ENCODE measurements at regions not wholly inside any gene's neighbourhood (a gene's known extent, or its start where the extent isn't known, plus 50 kb on each side); places are given as distances from the start of the nearest gene placed in this dataset.
"Not testable (repeated sequence)": the region's sequence is repeated elsewhere in the genome, so short reads cannot be mapped to it uniquely, and the experiment has no call there.

GRCh38 chr13:47892374-47892773, 108.7 kb downstream of the SUCLA2 start:
- DNase-seq (ENCODE audit: low spot score), result no peak

GRCh38 chr13:47890146-47890814, 110.8 kb downstream of the SUCLA2 start:
- DNase-seq (ENCODE audit: low spot score), result no peak

GRCh38 chr13:47886314-47886713, 114.8 kb downstream of the SUCLA2 start:
- no peak for DNase-seq (ENCODE audit: low spot score)

GRCh38 chr13:47875201-47875600, 125.9 kb downstream of the SUCLA2 start:
- no peak for DNase-seq (ENCODE audit: low spot score)

GRCh38 chr13:47873987-47874386, 127.1 kb downstream of the SUCLA2 start:
- not testable (repeated sequence) for DNase-seq (ENCODE audit: low spot score)

- not testable (repeated sequence) for DNase-seq (ENCODE audit: low spot score)
Observed at GRCh38 chr13:47873319-47873718, 127.8 kb downstream of the SUCLA2 start.

- no peak for DNase-seq (ENCODE audit: low spot score)
Observed at GRCh38 chr13:47869776-47870175, 131.3 kb downstream of the SUCLA2 start.

- DNase-seq (ENCODE audit: low spot score), result no peak
Observed at GRCh38 chr13:47865883-47866282, 135.2 kb downstream of the SUCLA2 start.

- no peak for DNase-seq (ENCODE audit: low spot score)
Observed at GRCh38 chr13:47862841-47863240, 138.2 kb downstream of the SUCLA2 start.

- no peak for DNase-seq (ENCODE audit: low spot score)
Observed at GRCh38 chr13:47859165-47859564, 141.9 kb downstream of the SUCLA2 start.

GRCh38 chr13:47858042-47859025, 142.7 kb downstream of the SUCLA2 start:
- no peak for DNase-seq (ENCODE audit: low spot score)

- DNase-seq (ENCODE audit: low spot score), result no peak
Observed at GRCh38 chr13:47853236-47853635, 147.8 kb downstream of the SUCLA2 start.

- DNase-seq (ENCODE audit: low spot score), result no peak
Observed at GRCh38 chr13:47846886-47847285, 154.2 kb downstream of the SUCLA2 start.

- no peak for DNase-seq (ENCODE audit: low spot score)
Observed at GRCh38 chr13:47845981-47846380, 155.1 kb downstream of the SUCLA2 start.

GRCh38 chr13:47843005-47843404, 158.1 kb downstream of the SUCLA2 start:
- DNase-seq (ENCODE audit: low spot score), result no peak

GRCh38 chr13:47841151-47841550, 159.9 kb downstream of the SUCLA2 start:
- DNase-seq (ENCODE audit: low spot score), result no peak

GRCh38 chr13:47837906-47838305, 163.2 kb downstream of the SUCLA2 start:
- DNase-seq (ENCODE audit: low spot score), result no peak

- no peak for DNase-seq (ENCODE audit: low spot score)
Observed at GRCh38 chr13:47837104-47837880, 163.8 kb downstream of the SUCLA2 start.

- DNase-seq (ENCODE audit: low spot score), result no peak
Observed at GRCh38 chr13:47835470-47836228, 165.4 kb downstream of the SUCLA2 start.

GRCh38 chr13:47832458-47832972, 168.6 kb downstream of the SUCLA2 start:
- DNase-seq (ENCODE audit: low spot score), result no peak

GRCh38 chr13:47831265-47831664, 169.8 kb downstream of the SUCLA2 start:
- no peak for DNase-seq (ENCODE audit: low spot score)

Data from HuH-7 (cell line).